ENCODE measurements at regions not wholly inside any gene's neighbourhood (a gene's known extent, or its start where the extent isn't known, plus 50 kb on each side); places are given as distances from the start of the nearest gene placed in this dataset.
A peak's percentile ranks its signal among the peaks of the same experiment; 100 is the strongest.

DNA sequence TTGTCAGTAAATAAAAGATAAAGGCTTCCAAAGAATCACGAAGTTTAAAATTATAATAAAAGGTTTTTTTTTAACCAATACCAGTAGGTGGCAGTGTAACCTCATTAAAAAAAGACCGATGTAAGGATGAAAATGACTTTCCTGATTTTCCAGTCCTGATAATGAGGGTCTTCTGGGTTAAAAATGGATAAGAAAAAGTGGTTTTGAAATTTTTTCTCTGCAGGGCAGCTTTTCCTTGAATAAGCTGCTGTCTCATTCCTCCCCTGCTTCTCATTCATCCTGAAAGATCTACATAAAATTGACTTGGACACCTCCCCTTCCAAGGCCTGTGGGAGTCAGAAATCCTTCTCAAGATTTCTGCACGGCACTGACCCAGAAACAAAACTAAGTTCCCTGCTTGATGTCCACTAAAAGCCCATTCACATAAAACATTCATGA, 58.9 kb upstream of the FBXO33 start:
- no peak for TF ChIP-seq EP300 (IDR thresholded peaks at IDR 0.05)
- TF ChIP-seq, protein P1, sequence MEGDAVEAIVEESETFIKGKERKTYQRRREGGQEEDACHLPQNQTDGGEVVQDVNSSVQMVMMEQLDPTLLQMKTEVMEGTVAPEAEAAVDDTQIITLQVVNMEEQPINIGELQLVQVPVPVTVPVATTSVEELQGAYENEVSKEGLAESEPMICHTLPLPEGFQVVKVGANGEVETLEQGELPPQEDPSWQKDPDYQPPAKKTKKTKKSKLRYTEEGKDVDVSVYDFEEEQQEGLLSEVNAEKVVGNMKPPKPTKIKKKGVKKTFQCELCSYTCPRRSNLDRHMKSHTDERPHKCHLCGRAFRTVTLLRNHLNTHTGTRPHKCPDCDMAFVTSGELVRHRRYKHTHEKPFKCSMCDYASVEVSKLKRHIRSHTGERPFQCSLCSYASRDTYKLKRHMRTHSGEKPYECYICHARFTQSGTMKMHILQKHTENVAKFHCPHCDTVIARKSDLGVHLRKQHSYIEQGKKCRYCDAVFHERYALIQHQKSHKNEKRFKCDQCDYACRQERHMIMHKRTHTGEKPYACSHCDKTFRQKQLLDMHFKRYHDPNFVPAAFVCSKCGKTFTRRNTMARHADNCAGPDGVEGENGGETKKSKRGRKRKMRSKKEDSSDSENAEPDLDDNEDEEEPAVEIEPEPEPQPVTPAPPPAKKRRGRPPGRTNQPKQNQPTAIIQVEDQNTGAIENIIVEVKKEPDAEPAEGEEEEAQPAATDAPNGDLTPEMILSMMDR (IDR thresholded peaks at IDR 0.05) = peak; percentile 28 to 60 (median 45)
